C4-2B (cell line): ENCODE measurements at regions not wholly inside any gene's neighbourhood (a gene's known extent, or its start where the extent isn't known, plus 50 kb on each side); places are given as distances from the start of the nearest gene placed in this dataset.
"Not testable (repeated sequence)": the region's sequence is repeated elsewhere in the genome, so short reads cannot be mapped to it uniquely, and the experiment has no call there.

Experiments used
- CTCF ChIP-seq: fragments of 450-650 bp; conservative IDR thresholded peaks from 2 replicates; pipeline ENCODE4 v1.5.1; 2017; ENCODE audit warnings: mild to moderate bottlenecking
- ZFX ChIP-seq: fragments of 450-650 bp; IDR thresholded peaks from 2 replicates; pipeline ENCODE4 v1.6.1; 2017

GRCh38 chr11:42795483-42795882 lies 516.3 kb upstream of the API5 start:
- not testable (repeated sequence) for TF ChIP-seq CTCF, ZFX
